ENCODE measurements at regions not wholly inside any gene's neighbourhood (a gene's known extent, or its start where the extent isn't known, plus 50 kb on each side); places are given as distances from the start of the nearest gene placed in this dataset.

- Histone ChIP-seq H3K4me3 (ENCODE audit: low read depth, low read length) (no peak overlapping the region), H3K4me1 (ENCODE audit: control insufficient read depth, insufficient read depth, low read length) (no peaks in the 10 kb centered on the region), H3K27ac (ENCODE audit: extremely low read depth, low read depth, low read length) (no peak overlapping the region), H3K9me3 (ENCODE audit: control insufficient read depth, insufficient read depth, low read depth, low read length) (no peaks in the 10 kb centered on the region), H3K36me3 (ENCODE audit: control insufficient read depth in 2 of 2, insufficient read depth in 1 of 2, low read length in 2 of 2) (no peaks in the 10 kb centered on the region)
- TF ChIP-seq ZNF416 (tag by site-specific recombination; IDR thresholded peaks at IDR 0.05) (no peak), ZNF114 (tag by site-specific recombination; IDR thresholded peaks at IDR 0.05) (no peak), ZNF776 (tag by site-specific recombination; IDR thresholded peaks at IDR 0.05; ENCODE audit: borderline replicate concordance) (no peak), ZNF324 (tag by site-specific recombination; IDR thresholded peaks at IDR 0.05) (no peak), ZNF23 (tag by site-specific recombination; IDR thresholded peaks at IDR 0.05; ENCODE audit: borderline replicate concordance) (no peak), ZNF37A (tag by site-specific recombination; IDR thresholded peaks at IDR 0.05) (no peak), ZNF654 (tag by site-specific recombination; IDR thresholded peaks at IDR 0.05; ENCODE audit: low read depth) (no peak)
- POLR2A ChIA-PET: no interaction called here
- CTCF ChIA-PET: no interaction called here
Observed at GRCh38 chr2:239780236-239780994, 244.7 kb downstream of the NDUFA10 start.

DNA sequence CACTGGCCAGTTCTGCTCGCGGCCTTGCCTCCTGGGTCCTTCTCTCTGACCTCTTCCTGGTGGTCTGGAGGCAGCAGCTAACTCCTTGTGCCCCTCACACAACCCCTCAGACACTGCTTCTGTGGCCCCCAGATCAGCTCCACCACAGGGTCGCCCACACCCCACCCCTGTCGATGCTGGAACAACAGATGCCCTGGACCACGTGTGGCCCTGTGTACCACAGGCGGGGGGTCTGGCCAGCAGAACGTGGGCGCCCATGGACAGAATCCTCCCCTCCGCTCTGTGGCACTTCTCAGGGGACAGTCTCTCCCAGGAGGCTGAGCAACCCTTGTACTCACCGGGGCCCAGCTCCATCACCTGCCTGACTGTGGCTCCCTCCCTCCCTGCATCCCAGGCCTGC, 245.6 kb downstream of the NDUFA10 start:
- Histone ChIP-seq H3K9me3 (ENCODE audit: control insufficient read depth, insufficient read depth, low read depth, low read length) (no peaks in the 10 kb centered on the region), H3K4me3 (ENCODE audit: low read depth, low read length) (no peak overlapping the region), H3K27ac (ENCODE audit: extremely low read depth, low read depth, low read length) (no peak overlapping the region), H3K36me3 (ENCODE audit: control insufficient read depth in 2 of 2, insufficient read depth in 1 of 2, low read length in 2 of 2) (no peaks in the 10 kb centered on the region), H3K4me1 (ENCODE audit: control insufficient read depth, insufficient read depth, low read length) (no peaks in the 10 kb centered on the region)
- CTCF ChIA-PET: interaction anchor here (0.6 kb wide), 1 partner anchor 778 kb away, joined by 5 read pairs; no protein-coding TSS in a partner anchor
- POLR2A ChIA-PET: interaction anchor here (0.6 kb wide), 1 partner anchor 16 kb away, joined by 5 read pairs; no protein-coding TSS in a partner anchor
- TF ChIP-seq PRDM4 (tag by site-specific recombination; IDR thresholded peaks at IDR 0.05) (no peak), ZNF138 (tag by site-specific recombination; IDR thresholded peaks at IDR 0.05; ENCODE audit: borderline replicate concordance) (no peak), ZNF26 (tag by site-specific recombination; IDR thresholded peaks at IDR 0.05) (no peak), ZNF18 (tag by site-specific recombination; IDR thresholded peaks at IDR 0.05) (no peak), ZNF423 (tag by site-specific recombination; IDR thresholded peaks at IDR 0.05) (no peak), ZNF433 (tag by site-specific recombination; IDR thresholded peaks at IDR 0.05; ENCODE audit: low read depth) (no peak), ZNF658 (tag by site-specific recombination; IDR thresholded peaks at IDR 0.05) (no peak)

GRCh38 chr2:239778861-239779558, 246.1 kb downstream of the NDUFA10 start:
- no peaks in the 10 kb centered on the region for H3K4me1 ChIP-seq (ENCODE audit: control insufficient read depth, insufficient read depth, low read length)
- POLR2A ChIA-PET: interaction anchor here (0.6 kb wide), 1 partner anchor 15 kb away, joined by 5 read pairs; no protein-coding TSS in a partner anchor

More at GRCh38 chr2:239778861-239779558, 246.1 kb downstream of the NDUFA10 start:
- TF ChIP-seq ZNF121 (tag by site-specific recombination; IDR thresholded peaks at IDR 0.05) (no peak), ZBTB1 (tag by site-specific recombination; IDR thresholded peaks at IDR 0.05) (no peak)
- Histone ChIP-seq H3K27ac (ENCODE audit: extremely low read depth, low read depth, low read length) (no peak overlapping the region), H3K36me3 (ENCODE audit: control insufficient read depth in 2 of 2, insufficient read depth in 1 of 2, low read length in 2 of 2) (no peaks in the 10 kb centered on the region), H3K4me3 (ENCODE audit: low read depth, low read length) (no peak overlapping the region), H3K9me3 (ENCODE audit: control insufficient read depth, insufficient read depth, low read depth, low read length) (no peaks in the 10 kb centered on the region)
- CTCF ChIA-PET: interaction anchor here (0.6 kb wide), 1 partner anchor 778 kb away, joined by 5 read pairs; no protein-coding TSS in a partner anchor

Data from HEK293 (cell line).